ENCODE measurements at regions not wholly inside any gene's neighbourhood (a gene's known extent, or its start where the extent isn't known, plus 50 kb on each side); places are given as distances from the start of the nearest gene placed in this dataset.

DNA sequence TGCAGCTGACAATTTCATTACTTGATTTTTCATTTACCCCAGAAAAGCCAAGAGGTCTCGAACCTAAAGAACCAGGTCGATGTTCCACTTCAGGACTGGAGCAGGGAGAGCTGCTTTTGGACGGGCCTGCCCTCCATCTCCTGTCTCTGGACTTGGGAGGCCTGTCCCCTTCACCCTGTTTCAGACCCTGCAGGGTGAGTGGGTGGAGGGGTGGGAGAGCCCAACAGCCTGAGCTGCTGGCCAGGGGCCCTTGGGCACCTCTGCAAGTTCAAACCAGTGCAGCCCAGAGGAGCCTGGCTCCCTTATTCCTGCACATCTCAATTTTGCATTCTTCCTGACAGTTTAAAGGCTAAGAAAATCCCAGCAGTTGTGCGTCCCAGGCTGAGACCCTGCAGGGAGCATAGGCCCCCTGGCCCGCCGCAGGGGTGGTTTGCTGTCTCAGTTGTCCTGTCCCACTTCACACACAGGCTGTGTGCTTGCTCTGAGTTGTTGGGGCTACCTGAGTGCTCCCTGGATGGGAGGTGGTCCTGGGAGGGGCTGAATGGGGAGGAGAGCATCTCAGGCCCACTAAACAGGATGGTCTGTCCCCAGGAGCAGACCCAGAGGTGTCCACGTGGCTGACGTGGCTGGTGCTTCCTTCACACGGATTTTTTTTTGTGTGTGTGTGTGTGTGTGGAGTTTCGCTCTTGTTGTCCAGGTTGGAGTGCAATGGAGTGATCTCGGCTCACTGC, 443.7 kb downstream of the PTPRU start:
- TF ChIP-seq CTCF (IDR thresholded peaks at IDR 0.05) (no peak), POLR2A (IDR thresholded peaks at IDR 0.05) (no peak)
